Esophagus squamous epithelium (tissue), 4 donors: ENCODE measurements at regions not wholly inside any gene's neighbourhood (a gene's known extent, or its start where the extent isn't known, plus 50 kb on each side); places are given as distances from the start of the nearest gene placed in this dataset.

Experiments used
- CTCF ChIP-seq, 6 experiments: fragments of 450-650 bp in 4 of 6; fragments of 200-600 bp in 2 of 6; sonication (generic) in 2 of 6; IDR thresholded peaks; one replicate each; pipeline ENCODE4 v1.5.1; 2016 to 2019; ENCODE audit warnings: antibody characterized with exemption in 6 of 6, mild to moderate bottlenecking in 4 of 6, moderate library complexity in 4 of 6
- POLR2A ChIP-seq, 4 donors: fragments of 450-650 bp; IDR thresholded peaks; one replicate each; pipeline ENCODE4 v1.6.1; 2017; ENCODE audit warnings: antibody characterized with exemption in 4 of 4, mild to moderate bottlenecking in 4 of 4, moderate library complexity in 3 of 4

- TF ChIP-seq POLR2A (IDR thresholded peaks at IDR 0.05), result no peak
- no peak for TF ChIP-seq CTCF (IDR thresholded peaks at IDR 0.05)
Observed at GRCh38 chr14:62289471-62289870, 527.3 kb downstream of the SNAPC1 start.
